ENCODE measurements at regions not wholly inside any gene's neighbourhood (a gene's known extent, or its start where the extent isn't known, plus 50 kb on each side); places are given as distances from the start of the nearest gene placed in this dataset.

- Mint-ChIP-seq H3K4me1 (peaks cover 8% of the 10 kb centered on the region; the same call in 2 of the 3 replicates), H3K9me3 (0 out of 3 replicates have a peak, but pooled peaks cover 3% of the 10 kb centered on the region), H3K27ac (no peak overlapping the region), H3K36me3 (ENCODE audit: low read depth) (peaks cover 3% of the 10 kb centered on the region; the same call in 1 of the 3 replicates), H3K4me3 (no peak overlapping the region), H3K27me3 (ENCODE audit: insufficient read depth, low read depth, poor library complexity) (peaks cover 2% of the 10 kb centered on the region)
- no peaks in the 10 kb centered on the region for H3K36me3 ChIP-seq (ENCODE audit: insufficient read depth)
- no peaks in the 10 kb centered on the region for H3K27me3 ChIP-seq (ENCODE audit: insufficient read depth)
- no peaks in the 10 kb centered on the region for H3K4me1 ChIP-seq (ENCODE audit: insufficient read depth)
- H3K27ac ChIP-seq (ENCODE audit: low read depth), result no peak overlapping the region
- TF ChIP-seq STAT1 (IDR thresholded peaks at IDR 0.05; ENCODE audit: unreplicated experiment), result no peak
- no peak for TF ChIP-seq NANOG (IDR thresholded peaks at IDR 0.05; ENCODE audit: borderline replicate concordance)
- no peak for TF ChIP-seq ZNF331 (CRISPR knock-in tag; IDR thresholded peaks at IDR 0.05; ENCODE audit: low read depth)
- no peak for TF ChIP-seq CTCF (conservative IDR thresholded peaks at IDR 0.05; ENCODE audit: low read depth in 2 of 2)
- TF ChIP-seq, protein P1, sequence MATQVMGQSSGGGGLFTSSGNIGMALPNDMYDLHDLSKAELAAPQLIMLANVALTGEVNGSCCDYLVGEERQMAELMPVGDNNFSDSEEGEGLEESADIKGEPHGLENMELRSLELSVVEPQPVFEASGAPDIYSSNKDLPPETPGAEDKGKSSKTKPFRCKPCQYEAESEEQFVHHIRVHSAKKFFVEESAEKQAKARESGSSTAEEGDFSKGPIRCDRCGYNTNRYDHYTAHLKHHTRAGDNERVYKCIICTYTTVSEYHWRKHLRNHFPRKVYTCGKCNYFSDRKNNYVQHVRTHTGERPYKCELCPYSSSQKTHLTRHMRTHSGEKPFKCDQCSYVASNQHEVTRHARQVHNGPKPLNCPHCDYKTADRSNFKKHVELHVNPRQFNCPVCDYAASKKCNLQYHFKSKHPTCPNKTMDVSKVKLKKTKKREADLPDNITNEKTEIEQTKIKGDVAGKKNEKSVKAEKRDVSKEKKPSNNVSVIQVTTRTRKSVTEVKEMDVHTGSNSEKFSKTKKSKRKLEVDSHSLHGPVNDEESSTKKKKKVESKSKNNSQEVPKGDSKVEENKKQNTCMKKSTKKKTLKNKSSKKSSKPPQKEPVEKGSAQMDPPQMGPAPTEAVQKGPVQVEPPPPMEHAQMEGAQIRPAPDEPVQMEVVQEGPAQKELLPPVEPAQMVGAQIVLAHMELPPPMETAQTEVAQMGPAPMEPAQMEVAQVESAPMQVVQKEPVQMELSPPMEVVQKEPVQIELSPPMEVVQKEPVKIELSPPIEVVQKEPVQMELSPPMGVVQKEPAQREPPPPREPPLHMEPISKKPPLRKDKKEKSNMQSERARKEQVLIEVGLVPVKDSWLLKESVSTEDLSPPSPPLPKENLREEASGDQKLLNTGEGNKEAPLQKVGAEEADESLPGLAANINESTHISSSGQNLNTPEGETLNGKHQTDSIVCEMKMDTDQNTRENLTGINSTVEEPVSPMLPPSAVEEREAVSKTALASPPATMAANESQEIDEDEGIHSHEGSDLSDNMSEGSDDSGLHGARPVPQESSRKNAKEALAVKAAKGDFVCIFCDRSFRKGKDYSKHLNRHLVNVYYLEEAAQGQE (IDR thresholded peaks at IDR 0.05; ENCODE audit: unreplicated experiment), result no peak
- no peak for TF ChIP-seq JUNB (IDR thresholded peaks at IDR 0.05; ENCODE audit: unreplicated experiment)
- H3K4me2 ChIP-seq, result no peak overlapping the region
- ATAC-seq (no peak), DNase-seq (ENCODE audit: low spot score) (no peak)
- no peaks in the 10 kb centered on the region for H3K79me2 ChIP-seq (replicated peaks; ENCODE audit: insufficient read depth)
- no peaks in the 10 kb centered on the region for H4K20me1 ChIP-seq (replicated peaks; ENCODE audit: insufficient read depth)
- H3F3A ChIP-seq (replicated peaks; ENCODE audit: low read depth), result no peaks in the 10 kb centered on the region
- H3K9me2 ChIP-seq (ENCODE audit: insufficient read depth), result no peaks in the 10 kb centered on the region
- H3K4me3 ChIP-seq, result no peak overlapping the region
- no peak overlapping the region for H2AFZ ChIP-seq
Observed at GRCh38 chr2:150789376-150789905, 302.0 kb upstream of the RND3 start.

GRCh38 chr2:150788426-150789140 is 301.1 kb upstream of the RND3 start:
- H3K4me2 ChIP-seq, result no peak overlapping the region
- no peaks in the 10 kb centered on the region for H4K20me1 ChIP-seq (replicated peaks; ENCODE audit: insufficient read depth)
- 0 out of 3 replicates have a peak, but pooled peaks cover 3% of the 10 kb centered on the region for H3K9me3 Mint-ChIP-seq
- H3K27me3 ChIP-seq (ENCODE audit: insufficient read depth), result no peaks in the 10 kb centered on the region
- DNase-seq (ENCODE audit: low spot score), result no peak
- no peak for ATAC-seq
- peaks cover 2% of the 10 kb centered on the region for H3K27me3 Mint-ChIP-seq (ENCODE audit: insufficient read depth, low read depth, poor library complexity)
- H3K4me1 Mint-ChIP-seq, result peaks cover 13% of the 10 kb centered on the region
- no peak overlapping the region for H3K4me3 Mint-ChIP-seq
- no peak overlapping the region for H3K4me3 ChIP-seq
- H3F3A ChIP-seq (replicated peaks; ENCODE audit: low read depth), result no peaks in the 10 kb centered on the region
- no peaks in the 10 kb centered on the region for H3K79me2 ChIP-seq (replicated peaks; ENCODE audit: insufficient read depth)
- no peaks in the 10 kb centered on the region for H3K9me2 ChIP-seq (ENCODE audit: insufficient read depth)
- 0 out of 2 replicates have a peak, but pooled peaks cover 3% of the 10 kb centered on the region for H3K4me1 ChIP-seq (ENCODE audit: insufficient read depth)
- no peak overlapping the region for H3K27ac ChIP-seq (ENCODE audit: low read depth)
- H3K36me3 ChIP-seq (ENCODE audit: insufficient read depth), result no peaks in the 10 kb centered on the region
- H3K27ac Mint-ChIP-seq, result no peak overlapping the region
- H3K36me3 Mint-ChIP-seq (ENCODE audit: low read depth), result peaks cover 3% of the 10 kb centered on the region; the same call in 1 of the 3 replicates
- H2AFZ ChIP-seq, result no peak overlapping the region
- TF ChIP-seq ZNF462 (CRISPR knock-in tag; IDR thresholded peaks at IDR 0.05) (no peak), JUNB (IDR thresholded peaks at IDR 0.05; ENCODE audit: unreplicated experiment) (no peak)

All from GM23338 (cell line).